Fibroblast of lung (primary cell): ENCODE measurements at regions not wholly inside any gene's neighbourhood (a gene's known extent, or its start where the extent isn't known, plus 50 kb on each side); places are given as distances from the start of the nearest gene placed in this dataset.

ENCODE experiments used
- DNase-seq, 2 donors: peaks; one replicate each; pipeline versions ENCODE4 v3.0.0 to v3.0.0-alpha.2; 2010; ENCODE audit warnings: low read depth in 2 of 2
- H2AFZ ChIP-seq: 2 replicates; pipeline ENCODE4 v1.5.1; 2012; ENCODE audit warnings: low read length, control low read depth, inconsistent platforms
- H3K27ac ChIP-seq: 2 replicates; pipeline ENCODE4 v1.5.1; 2011; ENCODE audit warnings: low read length, control low read depth; ENCODE audit not compliant: insufficient read depth
- H3K27me3 ChIP-seq: 2 replicates; pipeline ENCODE4 v1.5.1; 2011; ENCODE audit warnings: mild to moderate bottlenecking, low read length; ENCODE audit not compliant: control insufficient read depth, insufficient read depth
- H3K36me3 ChIP-seq: 2 replicates; pipeline ENCODE4 v1.5.1; 2011; ENCODE audit warnings: low read length; ENCODE audit not compliant: control insufficient read depth, insufficient read depth
- H3K4me1 ChIP-seq: 2 replicates; pipeline ENCODE4 v1.5.1; 2011; ENCODE audit warnings: low read length; ENCODE audit not compliant: control insufficient read depth, insufficient read depth; ENCODE audit errors: extremely low read depth
- H3K4me2 ChIP-seq: 2 replicates; pipeline ENCODE4 v1.5.1; 2011; ENCODE audit warnings: low read length, control low read depth; ENCODE audit not compliant: insufficient read depth; ENCODE audit errors: extremely low read depth
- H3K4me3 ChIP-seq, 4 experiments: fragments of 200-600 bp in 1 of 4; sonication (generic) in 1 of 4; replicated peaks in 1 of 4; 2 replicates each; pipeline ENCODE4 v1.5.1; 2011 to 2016; ENCODE audit warnings: low read length in 4 of 4, low read depth in 3 of 4, mild to moderate bottlenecking in 3 of 4, control low read depth in 2 of 4, inconsistent platforms in 1 of 4, mixed read lengths in 1 of 4; ENCODE audit not compliant: insufficient read depth in 1 of 4; ENCODE audit errors: control extremely low read depth in 1 of 4
- H3K79me2 ChIP-seq: 2 replicates; pipeline ENCODE4 v1.5.1; 2012; ENCODE audit warnings: mild to moderate bottlenecking, low read length, inconsistent platforms; ENCODE audit not compliant: control insufficient read depth, insufficient read depth
- H3K9ac ChIP-seq: 2 replicates; pipeline ENCODE4 v1.5.1; 2011; ENCODE audit warnings: mild to moderate bottlenecking, low read length, control low read depth; ENCODE audit not compliant: insufficient read depth
- H3K9me3 ChIP-seq: 2 replicates; pipeline ENCODE4 v1.5.1; 2012; ENCODE audit warnings: low read depth, low read length; ENCODE audit not compliant: control insufficient read depth, insufficient read depth
- H4K20me1 ChIP-seq: 2 replicates; pipeline ENCODE4 v1.5.1; 2011; ENCODE audit warnings: low read length; ENCODE audit not compliant: control insufficient read depth, insufficient read depth; ENCODE audit errors: extremely low read depth
- EZH2 ChIP-seq: IDR thresholded peaks from 2 replicates; pipeline ENCODE4 v1.5.1; 2012; ENCODE audit warnings: low read length, control low read depth, mild to moderate bottlenecking; ENCODE audit errors: missing control alignments
- TF ChIP-seq, protein P1 (sequence below), 2 donors: IDR thresholded peaks in 1 of 2; conservative IDR thresholded peaks in 1 of 2; 1 replicate in 1 of 2; 2 replicates in 1 of 2; pipeline ENCODE4 v1.5.1; 2011 to 2012; ENCODE audit warnings: low read length in 2 of 2, control low read depth in 1 of 2, inconsistent platforms in 1 of 2, low read depth in 1 of 2, mild to moderate bottlenecking in 1 of 2

DNA sequence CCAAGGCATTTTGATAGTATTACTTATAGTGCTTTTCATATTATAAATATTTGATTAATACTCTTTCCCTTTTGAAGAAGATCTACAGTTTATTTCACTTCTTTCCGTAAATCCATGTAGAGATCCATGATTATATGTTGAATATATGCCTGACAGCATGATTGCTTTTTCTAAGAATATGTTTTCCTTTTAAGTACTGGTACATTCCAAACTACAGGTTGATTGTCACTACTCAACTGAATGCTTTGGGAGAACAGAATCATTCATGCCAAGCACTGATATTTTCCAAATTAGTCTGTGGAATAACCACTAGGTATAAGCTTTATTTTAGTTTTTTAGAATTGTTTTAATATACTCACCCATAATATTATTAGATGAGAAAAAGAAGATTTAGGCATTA, 330.2 kb downstream of the BCKDHB start:
- Histone ChIP-seq H4K20me1 (no peaks in the 10 kb centered on the region), H3K79me2 (no peaks in the 10 kb centered on the region), H3K4me2 (no peak overlapping the region), H3K4me1 (no peaks in the 10 kb centered on the region), H3K4me3 (no peak overlapping the region), H3K27me3 (no peaks in the 10 kb centered on the region), H3K9me3 (no peaks in the 10 kb centered on the region), H3K9ac (no peak overlapping the region), H3K27ac (no peak overlapping the region), H3K36me3 (no peaks in the 10 kb centered on the region), H2AFZ (no peak overlapping the region)
- no peak for DNase-seq
- TF ChIP-seq, protein P1, sequence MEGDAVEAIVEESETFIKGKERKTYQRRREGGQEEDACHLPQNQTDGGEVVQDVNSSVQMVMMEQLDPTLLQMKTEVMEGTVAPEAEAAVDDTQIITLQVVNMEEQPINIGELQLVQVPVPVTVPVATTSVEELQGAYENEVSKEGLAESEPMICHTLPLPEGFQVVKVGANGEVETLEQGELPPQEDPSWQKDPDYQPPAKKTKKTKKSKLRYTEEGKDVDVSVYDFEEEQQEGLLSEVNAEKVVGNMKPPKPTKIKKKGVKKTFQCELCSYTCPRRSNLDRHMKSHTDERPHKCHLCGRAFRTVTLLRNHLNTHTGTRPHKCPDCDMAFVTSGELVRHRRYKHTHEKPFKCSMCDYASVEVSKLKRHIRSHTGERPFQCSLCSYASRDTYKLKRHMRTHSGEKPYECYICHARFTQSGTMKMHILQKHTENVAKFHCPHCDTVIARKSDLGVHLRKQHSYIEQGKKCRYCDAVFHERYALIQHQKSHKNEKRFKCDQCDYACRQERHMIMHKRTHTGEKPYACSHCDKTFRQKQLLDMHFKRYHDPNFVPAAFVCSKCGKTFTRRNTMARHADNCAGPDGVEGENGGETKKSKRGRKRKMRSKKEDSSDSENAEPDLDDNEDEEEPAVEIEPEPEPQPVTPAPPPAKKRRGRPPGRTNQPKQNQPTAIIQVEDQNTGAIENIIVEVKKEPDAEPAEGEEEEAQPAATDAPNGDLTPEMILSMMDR (conservative IDR thresholded peaks at IDR 0.05 in 1 of 2, IDR thresholded peaks at IDR 0.05 in 1 of 2; ENCODE audit: low read depth in 1 of 2, low read length in 2 of 2) = no peak
- no peak for TF ChIP-seq EZH2

DNA sequence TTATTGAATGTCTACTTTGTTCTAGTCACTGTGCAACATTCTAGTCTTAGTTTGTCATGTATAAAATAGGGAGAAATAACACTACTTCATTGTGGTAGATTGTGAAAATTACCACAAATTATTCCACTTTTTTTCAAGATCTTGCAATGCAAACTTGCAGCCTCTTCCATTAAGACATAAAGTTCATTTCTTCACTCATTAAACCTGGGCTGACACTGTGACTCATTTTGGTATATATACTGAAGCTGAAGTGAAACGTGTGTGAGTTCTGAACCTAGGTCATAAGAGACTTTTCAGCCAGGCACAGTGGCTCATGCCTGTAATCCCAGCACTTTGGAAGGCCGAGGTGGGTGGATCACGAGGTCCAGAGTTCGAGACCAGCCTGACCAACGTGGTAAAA, 329.0 kb downstream of the BCKDHB start:
- no peak overlapping the region for H3K4me3 ChIP-seq
- H3K9me3 ChIP-seq = no peaks in the 10 kb centered on the region
- no peaks in the 10 kb centered on the region for H3K27me3 ChIP-seq
- no peak overlapping the region for H3K4me2 ChIP-seq
- no peaks in the 10 kb centered on the region for H3K36me3 ChIP-seq
- H3K79me2 ChIP-seq = no peaks in the 10 kb centered on the region
- H2AFZ ChIP-seq = no peak overlapping the region
- H3K4me1 ChIP-seq = no peaks in the 10 kb centered on the region
- H3K9ac ChIP-seq = no peak overlapping the region
- DNase-seq = no peak
- H4K20me1 ChIP-seq = no peaks in the 10 kb centered on the region
- no peak overlapping the region for H3K27ac ChIP-seq
- TF ChIP-seq EZH2 = no peak
- TF ChIP-seq, protein P1 (conservative IDR thresholded peaks at IDR 0.05 in 1 of 2, IDR thresholded peaks at IDR 0.05 in 1 of 2; ENCODE audit: low read depth in 1 of 2, low read length in 2 of 2) = no peak

DNA sequence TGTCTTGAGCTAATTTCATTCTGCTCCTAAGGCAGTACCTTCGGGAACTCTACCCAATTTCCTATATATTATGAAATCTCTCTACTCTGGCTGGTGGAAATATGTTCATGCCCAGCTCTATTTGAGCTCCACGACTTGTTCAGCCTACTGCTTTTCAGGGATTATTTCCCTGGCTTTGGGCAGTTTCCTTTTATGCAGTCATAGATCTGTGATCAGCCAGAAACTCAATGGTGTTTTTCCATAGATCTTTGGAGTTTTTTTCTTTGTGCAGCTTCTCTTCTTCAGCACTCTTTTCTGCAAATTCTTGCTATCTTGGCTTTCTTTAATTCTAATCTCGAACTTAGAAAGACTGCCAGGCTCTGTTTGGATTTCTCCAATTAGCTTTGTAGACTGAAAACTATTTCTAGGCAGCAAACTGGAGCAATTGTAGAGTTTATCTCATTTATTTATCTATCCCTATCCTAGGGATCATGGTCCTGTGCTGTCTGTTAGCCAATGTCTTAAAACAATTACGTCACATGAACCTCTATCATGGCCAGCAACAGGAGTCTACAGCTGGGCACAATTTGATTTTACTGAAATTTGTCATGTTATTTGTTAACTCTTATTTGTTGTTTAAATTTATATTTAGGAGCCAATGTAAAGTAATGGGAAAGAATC, 328.4 kb downstream of the BCKDHB start:
- no peak overlapping the region for H3K4me2 ChIP-seq
- H3K4me3 ChIP-seq = no peak overlapping the region
- DNase-seq = no peak
- no peak overlapping the region for H3K27ac ChIP-seq
- H3K4me1 ChIP-seq = no peaks in the 10 kb centered on the region
- no peaks in the 10 kb centered on the region for H3K36me3 ChIP-seq
- no peaks in the 10 kb centered on the region for H3K27me3 ChIP-seq
- no peaks in the 10 kb centered on the region for H3K9me3 ChIP-seq
- no peaks in the 10 kb centered on the region for H3K79me2 ChIP-seq
- no peak overlapping the region for H3K9ac ChIP-seq
- no peak overlapping the region for H2AFZ ChIP-seq
- TF ChIP-seq, protein P1 (conservative IDR thresholded peaks at IDR 0.05 in 1 of 2, IDR thresholded peaks at IDR 0.05 in 1 of 2; ENCODE audit: low read depth in 1 of 2, low read length in 2 of 2) = no peak
- no peak for TF ChIP-seq EZH2
- no peaks in the 10 kb centered on the region for H4K20me1 ChIP-seq
